Dendritic cell treated with granulocyte-macrophage colony-stimulating factor and Interleukin-4, amounts not matched to agents 40 ng/mL and 50 ng/mL, for 4 days (primary cell): ENCODE measurements at regions not wholly inside any gene's neighbourhood (a gene's known extent, or its start where the extent isn't known, plus 50 kb on each side); places are given as distances from the start of the nearest gene placed in this dataset.
A peak's percentile ranks its signal among the peaks of the same experiment; 100 is the strongest.

Source experiments
- H3K27ac Mint-ChIP-seq: one replicate; pipeline ENCODE4 v1.8.0; 2022; ENCODE audit warnings: mild to moderate bottlenecking, mixed read lengths
- H3K27me3 Mint-ChIP-seq: one replicate; pipeline ENCODE4 v1.8.0; 2022; ENCODE audit warnings: mild to moderate bottlenecking, mixed read lengths
- H3K36me3 Mint-ChIP-seq: one replicate; pipeline ENCODE4 v1.8.0; 2022; ENCODE audit warnings: low read depth, mixed read lengths
- H3K4me1 Mint-ChIP-seq: one replicate; pipeline ENCODE4 v1.8.0; 2022; ENCODE audit warnings: low read depth, mixed read lengths
- H3K4me3 Mint-ChIP-seq: one replicate; pipeline ENCODE4 v1.8.0; 2022; ENCODE audit warnings: mild to moderate bottlenecking, moderate library complexity, mixed read lengths
- H3K9me3 Mint-ChIP-seq: one replicate; pipeline ENCODE4 v1.8.0; 2022; ENCODE audit warnings: mixed read lengths
- intact Hi-C: fragments of 100-400 bp; cut with micrococcal nuclease; formaldehyde crosslinking; loops from one replicate; pipeline ENCODE4 v1.15.0; 2022

- no peaks in the 10 kb centered on the region for H3K36me3 Mint-ChIP-seq
- H3K4me3 Mint-ChIP-seq = no peak overlapping the region
- H3K4me1 Mint-ChIP-seq = no peaks in the 10 kb centered on the region
- intact Hi-C loops = no loop called here
- peaks cover 17% of the 10 kb centered on the region for H3K9me3 Mint-ChIP-seq
- H3K27me3 Mint-ChIP-seq = no peaks in the 10 kb centered on the region
- no peak overlapping the region for H3K27ac Mint-ChIP-seq
Measured at GRCh38 chr13:34217343-34218025, 399.5 kb downstream of the RFC3 start.

- Mint-ChIP-seq H3K9me3 (peaks cover 10% of the 10 kb centered on the region), H3K4me3 (no peak overlapping the region), H3K4me1 (no peaks in the 10 kb centered on the region), H3K36me3 (no peaks in the 10 kb centered on the region), H3K27me3 (no peaks in the 10 kb centered on the region), H3K27ac (no peak overlapping the region)
- intact Hi-C loops = no loop called here
Measured at GRCh38 chr13:34223984-34224383, 406.0 kb downstream of the RFC3 start.

- Mint-ChIP-seq H3K36me3 (no peaks in the 10 kb centered on the region), H3K4me1 (no peaks in the 10 kb centered on the region), H3K27me3 (no peaks in the 10 kb centered on the region), H3K9me3 (peaks cover 10% of the 10 kb centered on the region), H3K4me3 (no peak overlapping the region), H3K27ac (no peak overlapping the region)
- intact Hi-C loops = no loop called here
Measured at GRCh38 chr13:34224877-34225276, 406.9 kb downstream of the RFC3 start.

GRCh38 chr13:34230271-34230670 is 412.3 kb downstream of the RFC3 start:
- no peak overlapping the region for H3K4me3 Mint-ChIP-seq
- intact Hi-C loops = no loop called here
- H3K27me3 Mint-ChIP-seq = no peaks in the 10 kb centered on the region
- H3K27ac Mint-ChIP-seq = no peak overlapping the region
- no peaks in the 10 kb centered on the region for H3K36me3 Mint-ChIP-seq
- H3K9me3 Mint-ChIP-seq = peaks cover 27% of the 10 kb centered on the region
- no peaks in the 10 kb centered on the region for H3K4me1 Mint-ChIP-seq

GRCh38 chr13:34241332-34241731 is 423.4 kb downstream of the RFC3 start:
- no peaks in the 10 kb centered on the region for H3K4me1 Mint-ChIP-seq
- no peaks in the 10 kb centered on the region for H3K27me3 Mint-ChIP-seq
- no peak overlapping the region for H3K27ac Mint-ChIP-seq
- H3K4me3 Mint-ChIP-seq = no peak overlapping the region
- H3K36me3 Mint-ChIP-seq = no peaks in the 10 kb centered on the region
- intact Hi-C loops = no loop called here
- peaks cover 11% of the 10 kb centered on the region for H3K9me3 Mint-ChIP-seq

GRCh38 chr13:34243403-34243802 is 425.5 kb downstream of the RFC3 start:
- no peaks in the 10 kb centered on the region for H3K36me3 Mint-ChIP-seq
- H3K9me3 Mint-ChIP-seq = no peaks in the 10 kb centered on the region

GRCh38 chr13:34246511-34246910 is 428.6 kb downstream of the RFC3 start:
- Mint-ChIP-seq H3K36me3 (no peaks in the 10 kb centered on the region), H3K9me3 (no peaks in the 10 kb centered on the region), H3K4me3 (no peak overlapping the region), H3K27me3 (peaks cover 2% of the 10 kb centered on the region), H3K27ac (no peak overlapping the region), H3K4me1 (no peaks in the 10 kb centered on the region)
- intact Hi-C loops = no loop called here

More at GRCh38 chr13:34243403-34243802, 425.5 kb downstream of the RFC3 start:
- intact Hi-C loops = no loop called here
- no peaks in the 10 kb centered on the region for H3K27me3 Mint-ChIP-seq
- H3K4me1 Mint-ChIP-seq = no peaks in the 10 kb centered on the region
- no peak overlapping the region for H3K4me3 Mint-ChIP-seq
- H3K27ac Mint-ChIP-seq = no peak overlapping the region

GRCh38 chr13:34247596-34247995 is 429.6 kb downstream of the RFC3 start:
- H3K4me3 Mint-ChIP-seq = no peak overlapping the region
- intact Hi-C loops = no loop called here
- H3K27ac Mint-ChIP-seq = no peak overlapping the region
- no peaks in the 10 kb centered on the region for H3K36me3 Mint-ChIP-seq
- no peaks in the 10 kb centered on the region for H3K9me3 Mint-ChIP-seq
- H3K4me1 Mint-ChIP-seq = no peaks in the 10 kb centered on the region
- peaks cover 2% of the 10 kb centered on the region for H3K27me3 Mint-ChIP-seq

GRCh38 chr13:34249546-34250039 is 431.6 kb downstream of the RFC3 start:
- Mint-ChIP-seq H3K4me3 (no peak overlapping the region), H3K4me1 (no peaks in the 10 kb centered on the region), H3K27me3 (peaks cover 5% of the 10 kb centered on the region), H3K36me3 (no peaks in the 10 kb centered on the region), H3K9me3 (peaks cover 3% of the 10 kb centered on the region), H3K27ac (no peak overlapping the region)
- intact Hi-C loops = no loop called here

- no peaks in the 10 kb centered on the region for H3K4me1 Mint-ChIP-seq
- intact Hi-C loops = no loop called here
- H3K36me3 Mint-ChIP-seq = no peaks in the 10 kb centered on the region
- peaks cover 7% of the 10 kb centered on the region for H3K27me3 Mint-ChIP-seq
- no peak overlapping the region for H3K27ac Mint-ChIP-seq
- no peak overlapping the region for H3K4me3 Mint-ChIP-seq
- peaks cover 9% of the 10 kb centered on the region for H3K9me3 Mint-ChIP-seq
Measured at GRCh38 chr13:34250151-34250670, 432.3 kb downstream of the RFC3 start.

- Mint-ChIP-seq H3K9me3 (peaks cover 23% of the 10 kb centered on the region), H3K36me3 (no peaks in the 10 kb centered on the region), H3K4me3 (no peak overlapping the region), H3K27me3 (peaks cover 10% of the 10 kb centered on the region), H3K27ac (no peak overlapping the region), H3K4me1 (peaks cover 27% of the 10 kb centered on the region)
- intact Hi-C loops = no loop called here
Measured at GRCh38 chr13:34254366-34254765, 436.4 kb downstream of the RFC3 start.

GRCh38 chr13:34255711-34256110 is 437.8 kb downstream of the RFC3 start:
- Mint-ChIP-seq H3K27ac (peak overlapping the region; percentile 39), H3K9me3 (peaks cover 32% of the 10 kb centered on the region), H3K4me1 (peaks cover 27% of the 10 kb centered on the region), H3K36me3 (no peaks in the 10 kb centered on the region), H3K27me3 (peaks cover 10% of the 10 kb centered on the region), H3K4me3 (no peak overlapping the region)
- intact Hi-C loops = no loop called here

GRCh38 chr13:34256236-34256635 is 438.3 kb downstream of the RFC3 start:
- peaks cover 35% of the 10 kb centered on the region for H3K9me3 Mint-ChIP-seq
- peaks cover 27% of the 10 kb centered on the region for H3K4me1 Mint-ChIP-seq
- no peak overlapping the region for H3K27ac Mint-ChIP-seq
- H3K4me3 Mint-ChIP-seq = no peak overlapping the region
- intact Hi-C loops = no loop called here
- H3K27me3 Mint-ChIP-seq = peaks cover 8% of the 10 kb centered on the region
- H3K36me3 Mint-ChIP-seq = no peaks in the 10 kb centered on the region

- intact Hi-C loops = no loop called here
- Mint-ChIP-seq H3K27ac (peak overlapping the region; percentile 17), H3K36me3 (no peaks in the 10 kb centered on the region), H3K4me1 (peaks cover 27% of the 10 kb centered on the region), H3K27me3 (peaks cover 8% of the 10 kb centered on the region), H3K4me3 (no peak overlapping the region), H3K9me3 (peaks cover 35% of the 10 kb centered on the region)
Measured at GRCh38 chr13:34257966-34258365, 440.0 kb downstream of the RFC3 start.
